Mesendoderm (in vitro differentiated cells): ENCODE measurements at regions not wholly inside any gene's neighbourhood (a gene's known extent, or its start where the extent isn't known, plus 50 kb on each side); places are given as distances from the start of the nearest gene placed in this dataset.

Experiments used
- DNase-seq: peaks from one replicate; pipeline ENCODE4 v3.0.0; 2013
- H2AK5ac ChIP-seq: 2 replicates; pipeline ENCODE4 v1.6.1; 2013; ENCODE audit warnings: low read length, inconsistent platforms
- H2BK120ac ChIP-seq: 2 replicates; pipeline ENCODE4 v1.6.1; 2013; ENCODE audit warnings: low read depth, mild to moderate bottlenecking, low read length, moderate library complexity, mixed read lengths
- H2BK15ac ChIP-seq: replicated peaks from 2 replicates; pipeline ENCODE4 v1.6.1; 2013; ENCODE audit warnings: low read depth, mild to moderate bottlenecking, moderate library complexity
- H2BK5ac ChIP-seq: 2 replicates; pipeline ENCODE4 v1.6.1; 2013; ENCODE audit warnings: low read length, inconsistent platforms
- H3K18ac ChIP-seq: 2 replicates; pipeline ENCODE4 v1.6.1; 2013; ENCODE audit warnings: mild to moderate bottlenecking, low read length, mixed read lengths
- H3K23ac ChIP-seq: one replicate; pipeline ENCODE4 v1.6.1; 2013; ENCODE audit warnings: low read length
- H3K27ac ChIP-seq: 2 replicates; pipeline ENCODE4 v1.5.1; 2013; ENCODE audit warnings: low read depth, mild to moderate bottlenecking, inconsistent platforms, low read length, moderate library complexity
- H3K27me3 ChIP-seq: 2 replicates; pipeline ENCODE4 v1.6.1; 2013; ENCODE audit warnings: low read length, control low read depth, mild to moderate bottlenecking, inconsistent platforms; ENCODE audit not compliant: insufficient read depth, poor library complexity
- H3K36me3 ChIP-seq: 2 replicates; pipeline ENCODE4 v1.6.1; 2013; ENCODE audit warnings: low read length, inconsistent platforms; ENCODE audit not compliant: control insufficient read depth, insufficient read depth
- H3K4ac ChIP-seq: one replicate; pipeline ENCODE4 v1.6.1; 2013; ENCODE audit warnings: low read depth, mild to moderate bottlenecking, low read length, moderate library complexity
- H3K4me1 ChIP-seq: 2 replicates; pipeline ENCODE4 v1.6.1; 2013; ENCODE audit warnings: low read depth, low read length, inconsistent platforms; ENCODE audit not compliant: control insufficient read depth
- H3K4me2 ChIP-seq: 2 replicates; pipeline ENCODE4 v1.6.1; 2013; ENCODE audit warnings: low read length
- H3K4me3 ChIP-seq: 2 replicates; pipeline ENCODE4 v1.5.1; 2013; ENCODE audit warnings: mild to moderate bottlenecking, low read length
- H3K56ac ChIP-seq: one replicate; pipeline ENCODE4 v1.6.1; 2013; ENCODE audit warnings: low read length
- H3K79me1 ChIP-seq: 2 replicates; pipeline ENCODE4 v1.6.1; 2013; ENCODE audit warnings: low read length, inconsistent platforms
- H3K79me2 ChIP-seq: 2 replicates; pipeline ENCODE4 v1.6.1; 2013; ENCODE audit warnings: mild to moderate bottlenecking, low read length; ENCODE audit not compliant: control insufficient read depth, insufficient read depth
- H3K9ac ChIP-seq: 2 replicates; pipeline ENCODE4 v1.6.1; 2013; ENCODE audit warnings: low read length, inconsistent platforms
- H4K5ac ChIP-seq: one replicate; pipeline ENCODE4 v1.6.1; 2013; ENCODE audit warnings: low read length
- H4K8ac ChIP-seq: one replicate; pipeline ENCODE4 v1.6.1; 2013; ENCODE audit warnings: low read depth, mild to moderate bottlenecking, control low read depth, low read length, moderate library complexity
- WGBS: extraction: QIAGEN DNeasy Blood & Tissue Kit; methylation state at CpG from one replicate; pipeline ENCODE4 v1.1.7; 2013; ENCODE audit warnings: low lambda C conversion rate, missing lambda C conversion rate; ENCODE audit not compliant: insufficient coverage; ENCODE audit errors: extremely low coverage; 5-methylcytosine and 5-hydroxymethylcytosine counted together

DNA sequence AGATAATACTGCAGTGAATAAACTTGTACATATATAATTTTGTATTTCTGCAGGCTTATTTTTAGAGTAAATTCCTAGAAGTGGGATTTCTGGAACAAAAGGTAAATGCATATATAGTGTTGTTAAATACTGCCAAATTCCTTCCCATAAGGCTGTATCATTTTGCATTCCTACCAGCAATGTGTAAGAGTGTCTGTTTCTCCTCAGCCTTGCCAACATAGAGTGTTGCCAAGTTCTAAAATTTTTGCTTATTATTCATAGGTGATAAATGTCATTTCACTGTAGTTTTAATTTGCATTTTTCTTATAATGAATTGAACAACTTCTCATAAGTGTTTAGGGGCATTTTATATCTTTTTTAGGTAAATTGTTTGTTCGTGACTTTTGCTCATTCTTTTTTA is 174.2 kb upstream of the ZBED5 start:
- Histone ChIP-seq H2BK5ac (no peak overlapping the region), H2BK120ac (no peak overlapping the region), H2AK5ac (no peak overlapping the region), H3K27ac (no peak overlapping the region), H3K4me3 (no peak overlapping the region), H4K8ac (no peak overlapping the region), H3K36me3 (no peaks in the 10 kb centered on the region), H3K9ac (no peak overlapping the region), H3K79me2 (no peaks in the 10 kb centered on the region), H3K79me1 (no peaks in the 10 kb centered on the region), H3K4ac (no peak overlapping the region), H3K56ac (no peak overlapping the region), H3K4me2 (no peak overlapping the region), H3K4me1 (no peaks in the 10 kb centered on the region), H4K5ac (no peak overlapping the region), H3K18ac (no peak overlapping the region), H3K27me3 (no peaks in the 10 kb centered on the region), H3K23ac (no peak overlapping the region), H2BK15ac (no peak overlapping the region)
- no CpG with 5 or more reads among the region's 1 CpG for WGBS
- DNase-seq = no peak

DNA sequence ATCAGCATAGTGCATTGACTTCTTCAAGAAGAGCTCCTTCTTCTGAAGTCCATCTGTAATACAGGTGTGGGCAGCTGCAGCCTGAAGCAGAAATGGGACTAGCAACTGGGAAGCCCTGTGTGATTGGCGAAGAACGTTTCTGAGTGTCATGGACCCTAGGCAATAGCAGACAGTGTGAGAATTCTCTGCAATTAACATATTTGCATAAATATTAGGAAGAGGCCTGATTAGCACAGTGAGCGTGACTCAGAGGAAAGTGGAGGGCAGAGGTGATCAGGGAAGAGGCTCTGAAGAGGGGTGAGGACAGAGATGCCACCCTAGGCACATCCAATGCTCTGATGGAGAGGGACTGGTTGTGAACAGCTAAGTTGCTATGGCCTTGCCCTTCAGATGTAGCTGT is 171.2 kb upstream of the ZBED5 start:
- no peak overlapping the region for H3K4me2 ChIP-seq
- H3K23ac ChIP-seq = no peak overlapping the region
- no peak overlapping the region for H2BK120ac ChIP-seq
- no peaks in the 10 kb centered on the region for H3K79me2 ChIP-seq
- H2BK5ac ChIP-seq = no peak overlapping the region
- H3K9ac ChIP-seq = no peak overlapping the region
- H2AK5ac ChIP-seq = no peak overlapping the region
- H3K4ac ChIP-seq = no peak overlapping the region
- H3K27ac ChIP-seq = no peak overlapping the region
- no peak for DNase-seq
- H3K36me3 ChIP-seq = no peaks in the 10 kb centered on the region
- no peak overlapping the region for H2BK15ac ChIP-seq
- H3K56ac ChIP-seq = no peak overlapping the region
- no CpG with 5 or more reads among the region's 3 CpGs for WGBS
- H4K8ac ChIP-seq = no peak overlapping the region
- no peak overlapping the region for H4K5ac ChIP-seq
- H3K4me3 ChIP-seq = no peak overlapping the region
- no peak overlapping the region for H3K18ac ChIP-seq
- no peaks in the 10 kb centered on the region for H3K79me1 ChIP-seq
- H3K4me1 ChIP-seq = no peaks in the 10 kb centered on the region
- H3K27me3 ChIP-seq = no peaks in the 10 kb centered on the region

DNA sequence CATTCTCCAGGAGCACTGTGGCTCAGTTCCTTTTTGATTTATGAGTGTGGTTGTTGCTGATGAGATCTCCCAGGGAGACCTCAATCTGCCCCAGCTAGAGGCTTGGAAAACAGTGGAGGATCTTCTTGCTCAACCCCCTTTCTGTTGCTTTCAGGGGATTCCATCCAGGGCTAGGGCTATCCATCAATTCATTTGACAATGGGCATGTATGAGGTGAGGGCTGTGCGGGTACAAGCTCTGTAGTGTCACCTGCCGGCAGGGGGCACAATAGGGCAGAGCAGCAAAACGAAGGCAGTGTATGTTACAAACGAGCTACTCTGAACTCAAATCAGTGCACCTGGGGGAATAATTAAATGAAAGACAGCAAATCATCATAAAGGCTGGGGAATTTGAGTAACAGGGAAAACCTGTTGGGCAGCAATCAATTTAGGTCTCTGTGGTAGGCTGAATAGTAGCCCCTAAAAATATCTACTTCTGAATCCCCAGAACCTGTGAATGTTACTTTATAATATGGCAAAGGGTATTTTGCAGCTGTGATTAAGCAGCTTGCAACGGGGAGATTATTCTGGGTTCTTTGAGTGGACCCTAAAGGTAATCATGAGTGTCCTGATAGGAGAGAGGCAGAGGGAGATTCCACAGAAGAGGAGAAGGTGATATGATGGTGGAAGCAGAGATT is 170.3 kb upstream of the ZBED5 start:
- no peaks in the 10 kb centered on the region for H3K36me3 ChIP-seq
- no peak overlapping the region for H2AK5ac ChIP-seq
- H4K8ac ChIP-seq = no peak overlapping the region
- H3K4me2 ChIP-seq = no peak overlapping the region
- no peak overlapping the region for H2BK15ac ChIP-seq
- H3K27me3 ChIP-seq = no peaks in the 10 kb centered on the region
- DNase-seq = peak; percentile 77
- no peak overlapping the region for H3K18ac ChIP-seq
- no peak overlapping the region for H4K5ac ChIP-seq
- no peak overlapping the region for H3K4ac ChIP-seq
- H2BK5ac ChIP-seq = no peak overlapping the region
- H3K9ac ChIP-seq = no peak overlapping the region
- no peak overlapping the region for H3K23ac ChIP-seq
- no peak overlapping the region for H3K56ac ChIP-seq
- H3K79me2 ChIP-seq = no peaks in the 10 kb centered on the region
- H2BK120ac ChIP-seq = no peak overlapping the region
- no peak overlapping the region for H3K4me3 ChIP-seq
- no peaks in the 10 kb centered on the region for H3K4me1 ChIP-seq
- WGBS = no CpG with 5 or more reads among the region's 5 CpGs
- no peak overlapping the region for H3K27ac ChIP-seq
- no peaks in the 10 kb centered on the region for H3K79me1 ChIP-seq

DNA sequence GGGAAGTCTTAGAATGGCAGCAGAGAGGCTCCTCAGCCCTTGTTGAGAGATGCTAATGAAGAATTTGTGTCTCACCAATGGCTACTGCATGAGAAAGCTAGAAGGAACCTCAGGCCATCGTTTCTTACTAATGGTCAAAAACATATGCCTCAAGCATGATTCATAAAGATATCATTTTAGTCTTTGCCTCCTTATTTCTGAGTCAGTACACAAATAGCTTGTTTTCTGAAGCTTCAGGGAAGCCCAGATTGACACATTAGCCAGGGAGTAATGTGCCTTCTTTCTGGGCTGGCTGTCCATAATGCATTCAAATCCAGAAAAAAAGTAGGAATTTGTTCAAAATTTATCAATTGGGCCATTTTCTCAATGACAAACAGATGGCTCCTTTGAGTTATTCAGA is 169.4 kb upstream of the ZBED5 start:
- H2AK5ac ChIP-seq = no peak overlapping the region
- H2BK15ac ChIP-seq = no peak overlapping the region
- H3K56ac ChIP-seq = no peak overlapping the region
- H3K4me3 ChIP-seq = no peak overlapping the region
- no peak overlapping the region for H4K8ac ChIP-seq
- no peak overlapping the region for H3K4me2 ChIP-seq
- H3K27ac ChIP-seq = no peak overlapping the region
- no peaks in the 10 kb centered on the region for H3K79me2 ChIP-seq
- WGBS = no CpG with 5 or more reads among the region's 1 CpG
- no peak overlapping the region for H3K4ac ChIP-seq
- no peak overlapping the region for H3K18ac ChIP-seq
- H2BK5ac ChIP-seq = no peak overlapping the region
- H2BK120ac ChIP-seq = no peak overlapping the region
- H3K9ac ChIP-seq = no peak overlapping the region
- no peaks in the 10 kb centered on the region for H3K4me1 ChIP-seq
- no peaks in the 10 kb centered on the region for H3K79me1 ChIP-seq
- DNase-seq = no peak
- no peak overlapping the region for H3K23ac ChIP-seq
- no peaks in the 10 kb centered on the region for H3K36me3 ChIP-seq
- no peak overlapping the region for H4K5ac ChIP-seq
- no peaks in the 10 kb centered on the region for H3K27me3 ChIP-seq

DNA sequence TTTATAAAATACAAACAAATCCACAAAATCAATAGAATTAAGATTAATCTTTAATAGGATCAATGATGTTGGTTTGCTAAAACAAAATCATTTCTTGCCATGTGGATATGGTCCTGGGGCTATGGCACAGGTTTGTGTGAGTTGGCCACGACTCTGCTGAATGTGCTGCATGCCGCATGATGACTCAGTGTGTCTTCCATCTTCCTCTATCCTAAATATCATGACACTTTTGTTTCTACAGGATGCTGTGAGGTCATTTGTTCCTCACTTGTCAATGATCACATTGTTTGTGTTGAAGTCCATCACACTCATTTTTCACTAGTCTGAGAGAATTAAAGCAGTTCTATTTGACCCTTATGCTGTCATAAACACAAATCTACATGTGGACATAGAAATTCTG is 167.2 kb upstream of the ZBED5 start:
- no peak overlapping the region for H3K4ac ChIP-seq
- no peak overlapping the region for H3K9ac ChIP-seq
- DNase-seq = no peak
- H3K27ac ChIP-seq = no peak overlapping the region
- no peak overlapping the region for H2BK5ac ChIP-seq
- no peaks in the 10 kb centered on the region for H3K4me1 ChIP-seq
- H2BK120ac ChIP-seq = no peak overlapping the region
- H3K23ac ChIP-seq = no peak overlapping the region
- no peak overlapping the region for H4K8ac ChIP-seq
- no peak overlapping the region for H2AK5ac ChIP-seq
- no peak overlapping the region for H3K4me2 ChIP-seq
- H3K79me2 ChIP-seq = no peaks in the 10 kb centered on the region
- no peak overlapping the region for H3K4me3 ChIP-seq
- no peaks in the 10 kb centered on the region for H3K79me1 ChIP-seq
- H3K18ac ChIP-seq = no peak overlapping the region
- no CpG with 5 or more reads among the region's 2 CpGs for WGBS
- H3K56ac ChIP-seq = no peak overlapping the region
- H3K27me3 ChIP-seq = no peaks in the 10 kb centered on the region
- no peak overlapping the region for H2BK15ac ChIP-seq
- H4K5ac ChIP-seq = no peak overlapping the region
- no peaks in the 10 kb centered on the region for H3K36me3 ChIP-seq

DNA sequence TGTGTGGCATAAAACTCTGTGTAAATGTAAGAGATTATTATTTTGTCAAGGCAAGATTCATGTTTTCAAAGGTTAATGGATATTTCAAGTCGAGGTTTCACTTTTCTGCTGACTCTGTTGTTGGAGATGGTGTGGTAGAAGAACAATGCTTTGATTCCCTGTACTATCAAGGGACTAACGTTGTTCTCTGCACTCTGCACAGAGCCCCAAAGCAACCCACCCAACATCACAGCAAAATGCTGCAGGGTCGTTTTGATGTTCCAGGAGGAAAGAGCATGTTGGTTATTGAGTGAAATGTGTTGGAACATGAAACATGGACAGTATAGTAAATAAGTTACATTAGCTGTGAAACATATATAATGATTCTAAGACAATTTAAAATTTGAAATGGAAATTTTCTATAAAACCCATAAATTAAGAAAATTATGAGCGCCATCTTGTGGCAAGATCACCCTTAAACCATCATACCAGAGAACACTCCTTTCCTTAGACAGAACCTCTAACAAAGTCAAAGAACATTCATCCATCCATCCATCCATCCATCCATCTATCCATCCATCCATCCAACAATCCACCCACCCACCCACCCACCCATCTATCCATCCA is 164.4 kb upstream of the ZBED5 start:
- no peak overlapping the region for H3K23ac ChIP-seq
- no peaks in the 10 kb centered on the region for H3K27me3 ChIP-seq
- no peak overlapping the region for H2BK5ac ChIP-seq
- no peak overlapping the region for H3K4me2 ChIP-seq
- H3K4ac ChIP-seq = no peak overlapping the region
- no CpG with 5 or more reads among the region's 4 CpGs for WGBS
- H3K79me2 ChIP-seq = no peaks in the 10 kb centered on the region
- no peaks in the 10 kb centered on the region for H3K79me1 ChIP-seq
- DNase-seq = no peak
- H3K9ac ChIP-seq = no peak overlapping the region
- no peaks in the 10 kb centered on the region for H3K4me1 ChIP-seq
- H3K18ac ChIP-seq = no peak overlapping the region
- no peak overlapping the region for H3K27ac ChIP-seq
- no peak overlapping the region for H3K4me3 ChIP-seq
- H4K8ac ChIP-seq = no peak overlapping the region
- H3K56ac ChIP-seq = no peak overlapping the region
- H2AK5ac ChIP-seq = no peak overlapping the region
- H4K5ac ChIP-seq = no peak overlapping the region
- no peak overlapping the region for H2BK120ac ChIP-seq
- no peaks in the 10 kb centered on the region for H3K36me3 ChIP-seq
- no peak overlapping the region for H2BK15ac ChIP-seq
